GM23248 (cell line): ENCODE measurements at regions not wholly inside any gene's neighbourhood (a gene's known extent, or its start where the extent isn't known, plus 50 kb on each side); places are given as distances from the start of the nearest gene placed in this dataset.
A peak's percentile ranks its signal among the peaks of the same experiment; 100 is the strongest.
"Not testable (repeated sequence)": the region's sequence is repeated elsewhere in the genome, so short reads cannot be mapped to it uniquely, and the experiment has no call there.

ENCODE experiments used
- DNase-seq: peaks from one replicate; pipeline ENCODE4 v3.0.0-alpha.2; 2015
- H2AFZ ChIP-seq: fragments of 200-600 bp; sonication (generic); 2 replicates; pipeline ENCODE4 v1.6.1; 2016; ENCODE audit warnings: antibody characterized with exemption
- H3F3A ChIP-seq: fragments of 200-600 bp; sonication (generic); 2 replicates; pipeline ENCODE4 v1.6.1; 2016; ENCODE audit warnings: mild to moderate bottlenecking, antibody characterized with exemption, mixed run types; ENCODE audit not compliant: insufficient read depth
- H3K27ac ChIP-seq: fragments of 200-600 bp; sonication (generic); 2 replicates; pipeline ENCODE4 v1.5.1; 2016; ENCODE audit warnings: mild to moderate bottlenecking
- H3K27me3 ChIP-seq: fragments of 200-600 bp; sonication (generic); replicated peaks from 2 replicates; pipeline ENCODE4 v1.6.1; 2016; ENCODE audit warnings: mild to moderate bottlenecking; ENCODE audit not compliant: insufficient read depth
- H3K36me3 ChIP-seq: fragments of 200-600 bp; sonication (generic); 2 replicates; pipeline ENCODE4 v1.6.1; 2016; ENCODE audit warnings: low read depth, mild to moderate bottlenecking
- H3K4me1 ChIP-seq: fragments of 200-600 bp; sonication (generic); 2 replicates; pipeline ENCODE4 v1.6.1; 2016; ENCODE audit warnings: mild to moderate bottlenecking; ENCODE audit not compliant: insufficient read depth
- H3K4me2 ChIP-seq: fragments of 200-600 bp; sonication (generic); one replicate; pipeline ENCODE4 v1.6.1; 2016; ENCODE audit warnings: mild to moderate bottlenecking; ENCODE audit not compliant: unreplicated experiment
- H3K4me3 ChIP-seq: fragments of 200-600 bp; sonication (generic); 2 replicates; pipeline ENCODE4 v1.5.1; 2016; ENCODE audit warnings: mild to moderate bottlenecking
- H3K79me2 ChIP-seq: fragments of 200-600 bp; sonication (generic); 2 replicates; pipeline ENCODE4 v1.6.1; 2016; ENCODE audit warnings: mild to moderate bottlenecking; ENCODE audit not compliant: insufficient read depth
- H3K9ac ChIP-seq: fragments of 200-600 bp; sonication (generic); 2 replicates; pipeline ENCODE4 v1.6.1; 2016; ENCODE audit warnings: mild to moderate bottlenecking
- H3K9me2 ChIP-seq: fragments of 200-600 bp; sonication (generic); 2 replicates; pipeline ENCODE4 v1.6.1; 2016; ENCODE audit warnings: mixed run types, mild to moderate bottlenecking, moderate library complexity; ENCODE audit not compliant: insufficient read depth
- H3K9me3 ChIP-seq: fragments of 200-600 bp; sonication (generic); one replicate; pipeline ENCODE4 v1.6.1; 2017; ENCODE audit warnings: low read depth
- H4K20me1 ChIP-seq: fragments of 200-600 bp; sonication (generic); 2 replicates; pipeline ENCODE4 v1.6.0; 2016; ENCODE audit not compliant: insufficient read depth
- EZH2 ChIP-seq: fragments of 200-600 bp; sonication (generic); IDR thresholded peaks from 2 replicates; pipeline ENCODE4 v1.6.1; 2018; ENCODE audit warnings: antibody characterized with exemption, mild to moderate bottlenecking; ENCODE audit not compliant: insufficient read depth, poor library complexity, severe bottlenecking
- EZH2phosphoT487 ChIP-seq: fragments of 200-600 bp; sonication (generic); IDR thresholded peaks from 2 replicates; pipeline ENCODE4 v1.6.1; 2018; ENCODE audit warnings: antibody characterized with exemption, moderate library complexity, mild to moderate bottlenecking, low read depth; ENCODE audit not compliant: insufficient read depth
- WGBS, 2 experiments: methylation state at CpG; one replicate each; pipeline ENCODE4 v1.1.6; 2015 to 2017; ENCODE audit warnings: low lambda C conversion rate in 2 of 2, low coverage in 1 of 2; ENCODE audit errors: missing lambda C conversion rate in 2 of 2; 5-methylcytosine and 5-hydroxymethylcytosine counted together
- in situ Hi-C: fragments of 300-500 bp; cut with MboI; formaldehyde crosslinking; loops from 2 replicates; pipeline ENCODE4 v1.15.0; 2020

GRCh38 chr12:46635818-46636217 is 190.0 kb downstream of the SLC38A4 start:
- Histone ChIP-seq H3K36me3 (peaks cover 3% of the 10 kb centered on the region; the same call in 1 of the 2 replicates), H3K79me2 (no peaks in the 10 kb centered on the region), H2AFZ (no peak overlapping the region), H3K4me1 (peaks cover 15% of the 10 kb centered on the region), H3K9ac (no peak overlapping the region), H3K27ac (no peak overlapping the region), H3K4me2 (no peak overlapping the region), H3K9me2 (0 out of 2 replicates have a peak, but pooled peaks cover 3% of the 10 kb centered on the region), H3F3A (peaks cover 19% of the 10 kb centered on the region), H3K27me3 (no peaks in the 10 kb centered on the region), H3K9me3 (peaks cover 3% of the 10 kb centered on the region), H4K20me1 (no peaks in the 10 kb centered on the region), H3K4me3 (no peak overlapping the region)
- TF ChIP-seq EZH2 (no peak), EZH2phosphoT487 (no peak)
- DNase-seq = no peak
- in situ Hi-C loops = no loop called here

- H2AFZ ChIP-seq = no peak overlapping the region
- H3K4me3 ChIP-seq = no peak overlapping the region
- H3K9me3 ChIP-seq = no peaks in the 10 kb centered on the region
- no peak for DNase-seq
- peaks cover 30% of the 10 kb centered on the region for H3K4me1 ChIP-seq
- no peak overlapping the region for H3K4me2 ChIP-seq
- H3K27ac ChIP-seq = no peak overlapping the region
- WGBS, 2 experiments = 97 to 100% methylated on average over 4 of the region's 4 CpGs
- H4K20me1 ChIP-seq = no peaks in the 10 kb centered on the region
- in situ Hi-C loops = no loop called here
- H3K9me2 ChIP-seq = no peaks in the 10 kb centered on the region
- H3K9ac ChIP-seq = no peak overlapping the region
- no peaks in the 10 kb centered on the region for H3K79me2 ChIP-seq
- peaks cover 19% of the 10 kb centered on the region for H3F3A ChIP-seq
- H3K36me3 ChIP-seq = no peaks in the 10 kb centered on the region
- TF ChIP-seq EZH2phosphoT487 (no peak), EZH2 (no peak)
- H3K27me3 ChIP-seq = no peaks in the 10 kb centered on the region
These were observed 196.2 kb downstream of the SLC38A4 start for GRCh38 chr12:46629331-46630229.

- Histone ChIP-seq H3K36me3 (no peaks in the 10 kb centered on the region), H3F3A (peaks cover 19% of the 10 kb centered on the region), H3K79me2 (no peaks in the 10 kb centered on the region), H3K27ac (no peak overlapping the region), H3K9me3 (no peaks in the 10 kb centered on the region), H3K9me2 (no peaks in the 10 kb centered on the region), H4K20me1 (no peaks in the 10 kb centered on the region), H3K4me1 (peaks cover 30% of the 10 kb centered on the region), H3K4me2 (no peak overlapping the region), H3K27me3 (no peaks in the 10 kb centered on the region), H2AFZ (no peak overlapping the region), H3K9ac (no peak overlapping the region), H3K4me3 (no peak overlapping the region)
- TF ChIP-seq EZH2phosphoT487 = no peak
- no peak for TF ChIP-seq EZH2
- 100% methylated on average over 1 of the region's 1 CpG for WGBS, 2 experiments
- in situ Hi-C loops = no loop called here
- DNase-seq = peak; percentile 32
These were observed 197.6 kb downstream of the SLC38A4 start for GRCh38 chr12:46628176-46628575.

DNA sequence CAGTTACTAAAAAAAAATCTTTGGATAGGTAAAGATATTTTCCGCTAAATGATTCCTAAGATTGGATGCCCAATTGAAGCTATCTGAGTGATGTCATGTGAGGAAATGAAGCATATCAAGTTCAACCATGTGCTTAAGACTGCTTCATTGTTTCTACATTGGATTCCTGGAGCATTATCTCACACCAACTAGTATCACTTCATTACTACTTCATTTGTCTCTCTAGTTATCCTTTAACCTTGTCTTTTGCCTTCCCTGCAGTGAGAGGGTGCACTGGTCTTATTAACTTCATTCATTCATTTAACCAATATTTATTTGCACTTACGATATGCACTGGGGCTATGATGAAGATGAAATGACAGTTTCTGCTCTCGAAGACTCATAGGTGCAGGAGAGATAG is 198.1 kb downstream of the SLC38A4 start:
- in situ Hi-C loops = no loop called here
- no peak overlapping the region for H3K27ac ChIP-seq
- no peak for DNase-seq

DNA sequence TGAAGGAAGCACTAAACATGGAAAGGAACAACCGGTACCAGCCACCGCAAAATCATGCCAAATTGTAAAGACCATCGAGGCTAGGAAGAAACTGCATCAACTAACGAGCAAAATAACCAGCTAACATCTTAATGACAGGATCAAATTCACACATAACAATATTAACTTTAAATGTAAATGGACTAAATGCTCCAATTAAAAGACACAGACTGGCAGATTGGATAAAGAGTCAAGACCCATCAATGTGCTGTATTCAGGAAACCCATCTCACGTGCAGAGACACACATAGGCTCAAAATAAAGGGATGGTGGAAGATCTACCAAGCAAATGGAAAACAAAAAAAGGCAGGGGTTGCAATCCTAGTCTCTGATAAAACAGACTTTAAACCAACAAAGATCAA is 206.3 kb downstream of the SLC38A4 start:
- H2AFZ ChIP-seq, H3K4me3 ChIP-seq, H3K9me2 ChIP-seq, H4K20me1 ChIP-seq, H3K4me2 ChIP-seq, H3K27ac ChIP-seq, in situ Hi-C loops, H3K36me3 ChIP-seq, H3K27me3 ChIP-seq, H3K9me3 ChIP-seq, DNase-seq, H3K79me2 ChIP-seq, H3K9ac ChIP-seq: not testable (repeated sequence)
- Histone ChIP-seq H3K4me1 (peaks cover 20% of the 10 kb centered on the region), H3F3A (peaks cover 14% of the 10 kb centered on the region)
- WGBS, 2 experiments = 93 to 94% methylated on average over 5 of the region's 5 CpGs

More for the DNA sequence above, 198.1 kb downstream of the SLC38A4 start:
- Histone ChIP-seq H3K4me2 (no peak overlapping the region), H2AFZ (no peak overlapping the region), H3K27me3 (no peaks in the 10 kb centered on the region), H4K20me1 (no peaks in the 10 kb centered on the region), H3K4me3 (no peak overlapping the region), H3F3A (peaks cover 18% of the 10 kb centered on the region), H3K4me1 (peaks cover 30% of the 10 kb centered on the region), H3K9ac (no peak overlapping the region), H3K79me2 (no peaks in the 10 kb centered on the region), H3K36me3 (no peaks in the 10 kb centered on the region), H3K9me2 (no peaks in the 10 kb centered on the region), H3K9me3 (no peaks in the 10 kb centered on the region)
- 96 to 99% methylated on average over 3 of the region's 3 CpGs for WGBS, 2 experiments
- no peak for TF ChIP-seq EZH2phosphoT487
- TF ChIP-seq EZH2 = no peak

DNA sequence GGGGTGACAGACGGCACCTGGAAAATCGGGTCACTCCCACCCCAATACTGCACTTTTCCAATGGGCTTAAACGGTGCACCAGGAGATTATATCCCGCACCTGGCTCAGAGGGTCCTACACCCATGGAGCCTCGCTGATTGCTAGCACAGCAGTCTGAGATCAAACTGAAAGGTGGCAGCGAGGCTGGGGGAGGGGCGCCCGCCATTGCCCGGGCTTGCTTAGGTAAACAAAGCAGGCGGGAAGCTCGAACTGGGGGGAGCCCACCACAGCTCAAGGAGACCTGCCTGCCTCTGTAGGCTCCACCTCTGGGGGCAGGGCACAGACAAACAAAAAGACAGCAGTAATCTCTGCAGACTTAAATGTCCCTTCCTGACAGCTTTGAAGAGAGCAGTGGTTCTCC is 208.1 kb downstream of the SLC38A4 start:
- H3F3A ChIP-seq = peaks cover 14% of the 10 kb centered on the region
- peak overlapping the region; percentile 86 for H3K27ac ChIP-seq
- in situ Hi-C loops, H3K9me3 ChIP-seq, H3K4me3 ChIP-seq, H3K9me2 ChIP-seq, H3K79me2 ChIP-seq, DNase-seq, H3K36me3 ChIP-seq, H2AFZ ChIP-seq, H3K27me3 ChIP-seq, H4K20me1 ChIP-seq: not testable (repeated sequence)
- WGBS, 2 experiments = 93 to 96% methylated on average over 11 of the region's 11 CpGs
- H3K4me1 ChIP-seq = peaks cover 20% of the 10 kb centered on the region
- peak overlapping the region; percentile 38 for H3K4me2 ChIP-seq
- H3K9ac ChIP-seq = 0 out of 2 replicates have a peak overlapping the region, but pooled peaks have one; percentile 26
